T-cell (primary cell): ENCODE measurements at regions not wholly inside any gene's neighbourhood (a gene's known extent, or its start where the extent isn't known, plus 50 kb on each side); places are given as distances from the start of the nearest gene placed in this dataset.

Source experiments
- ATAC-seq, 4 experiments: fragments of 200-7000 bp in 3 of 4; fragments of 150-1000 bp in 1 of 4; cut with Tn5 transposase; replicated peaks in 1 of 4; 1 replicate in 3 of 4; 2 replicates in 1 of 4; pipeline ENCODE4 v1.10.0; 2021; ENCODE audit warnings: moderate library complexity in 3 of 4, mild to moderate bottlenecking in 2 of 4, moderate number of reproducible peaks in 1 of 4
- CTCF ChIA-PET, 2 donors: fragments of 300-600 bp; sonication (Branson Sonifier 250); formaldehyde crosslinking; loops; one replicate each; lab custom pipeline; 2022; ENCODE audit warnings: antibody characterized with exemption in 2 of 2; lab: Charles Lee
- POLR2A ChIA-PET, 2 donors: fragments of 300-600 bp; sonication (Branson Sonifier 250); formaldehyde crosslinking; loops; one replicate each; lab custom pipeline; 2022; ENCODE audit warnings: antibody characterized with exemption in 2 of 2; lab: Charles Lee
- DNase-seq, 35 experiments: peaks; one replicate each; pipeline versions ENCODE4 v3.0.0 to v3.0.0-alpha.2; 2013 to 2023
- H3K27ac ChIP-seq: one replicate; pipeline ENCODE4 v1.5.1; 2013; ENCODE audit warnings: low read length
- H3K27me3 ChIP-seq, 2 experiments: replicated peaks in 1 of 2; 1 replicate in 1 of 2; 2 replicates in 1 of 2; pipeline versions ENCODE4 v1.6.1 to v1.7.0; 2013; ENCODE audit warnings: low read length in 1 of 2, mixed read lengths in 1 of 2; ENCODE audit not compliant: control insufficient read depth in 2 of 2, insufficient read depth in 2 of 2; ENCODE audit errors: extremely low read depth in 1 of 2
- H3K36me3 ChIP-seq, 2 donors: 1 replicate in 1 of 2; 2 replicates in 1 of 2; pipeline versions ENCODE4 v1.6.1 to v1.7.0; 2013; ENCODE audit warnings: low read length in 1 of 2; ENCODE audit not compliant: control insufficient read depth in 2 of 2, insufficient read depth in 1 of 2; ENCODE audit errors: extremely low read depth in 1 of 2
- H3K4me1 ChIP-seq, 2 experiments: 1 replicate in 1 of 2; 2 replicates in 1 of 2; pipeline versions ENCODE4 v1.6.1 to v1.7.0; 2013; ENCODE audit warnings: low read length in 2 of 2, mixed read lengths in 1 of 2; ENCODE audit not compliant: insufficient read depth in 2 of 2, control insufficient read depth in 1 of 2; ENCODE audit errors: extremely low read depth in 1 of 2
- H3K4me3 ChIP-seq, 2 donors: 1 replicate in 1 of 2; 2 replicates in 1 of 2; pipeline versions ENCODE4 v1.5.1 to v1.7.0; 2013; ENCODE audit warnings: mild to moderate bottlenecking in 2 of 2, low read length in 1 of 2, moderate library complexity in 1 of 2; ENCODE audit not compliant: control insufficient read depth in 1 of 2; ENCODE audit errors: extremely low read depth in 1 of 2
- H3K9me3 ChIP-seq: 2 replicates; pipeline ENCODE4 v1.7.0; 2013
- H3K27ac Mint-ChIP-seq, 2 donors: one replicate each; pipeline ENCODE4 v1.8.0; 2020 to 2021; ENCODE audit warnings: mild to moderate bottlenecking in 2 of 2, mixed read lengths in 2 of 2
- H3K27me3 Mint-ChIP-seq, 2 donors: one replicate each; pipeline ENCODE4 v1.8.0; 2021 to 2022; ENCODE audit warnings: mixed read lengths in 2 of 2
- H3K36me3 Mint-ChIP-seq: one replicate; pipeline ENCODE4 v1.8.0; 2021; ENCODE audit warnings: mixed read lengths
- H3K4me1 Mint-ChIP-seq, 3 donors: one replicate each; pipeline ENCODE4 v1.8.0; 2020 to 2022; ENCODE audit warnings: mixed read lengths in 3 of 3, mild to moderate bottlenecking in 1 of 3
- H3K4me3 Mint-ChIP-seq, 3 donors: one replicate each; pipeline ENCODE4 v1.8.0; 2020 to 2022; ENCODE audit warnings: mild to moderate bottlenecking in 3 of 3, mixed read lengths in 3 of 3, moderate library complexity in 3 of 3
- H3K9me3 Mint-ChIP-seq, 3 donors: one replicate each; pipeline ENCODE4 v1.8.0; 2020 to 2022; ENCODE audit warnings: mixed read lengths in 3 of 3
- WGBS: methylation state at CpG from one replicate; pipeline ENCODE4 v1.1.5; 2013; ENCODE audit warnings: missing lambda C conversion rate; ENCODE audit not compliant: insufficient coverage; 5-methylcytosine and 5-hydroxymethylcytosine counted together

GRCh38 chr3:168696051-168696450 is 600.3 kb upstream of the GOLIM4 start:
- WGBS: 92% methylated on average over 2 of the region's 3 CpGs
- Histone ChIP-seq H3K4me1 (no peaks in the 10 kb centered on the region), H3K4me3 (no peak overlapping the region), H3K36me3 (no peaks in the 10 kb centered on the region), H3K9me3 (no peaks in the 10 kb centered on the region), H3K27ac (no peak overlapping the region), H3K27me3 (no peaks in the 10 kb centered on the region)
- no peak for ATAC-seq
- CTCF ChIA-PET: interaction anchor here in 1 of 2 donors (0.6 kb wide), 1 partner anchor 636 kb away, joined by 4 read pairs; no protein-coding TSS in a partner anchor
- peaks cover 0 to 11% (median 4%) of the 10 kb centered on the region in 3 donors for H3K9me3 Mint-ChIP-seq
- H3K36me3 Mint-ChIP-seq: no peaks in the 10 kb centered on the region
- POLR2A ChIA-PET: interaction anchor here in 1 of 2 donors (0.6 kb wide), 1 partner anchor 50 kb away, joined by 3 read pairs; no protein-coding TSS in a partner anchor
- no peak overlapping the region for H3K4me3 Mint-ChIP-seq
- no peaks in the 10 kb centered on the region for H3K27me3 Mint-ChIP-seq
- DNase-seq: no peak
- no peak overlapping the region for H3K27ac Mint-ChIP-seq
- no peaks in the 10 kb centered on the region for H3K4me1 Mint-ChIP-seq

DNA sequence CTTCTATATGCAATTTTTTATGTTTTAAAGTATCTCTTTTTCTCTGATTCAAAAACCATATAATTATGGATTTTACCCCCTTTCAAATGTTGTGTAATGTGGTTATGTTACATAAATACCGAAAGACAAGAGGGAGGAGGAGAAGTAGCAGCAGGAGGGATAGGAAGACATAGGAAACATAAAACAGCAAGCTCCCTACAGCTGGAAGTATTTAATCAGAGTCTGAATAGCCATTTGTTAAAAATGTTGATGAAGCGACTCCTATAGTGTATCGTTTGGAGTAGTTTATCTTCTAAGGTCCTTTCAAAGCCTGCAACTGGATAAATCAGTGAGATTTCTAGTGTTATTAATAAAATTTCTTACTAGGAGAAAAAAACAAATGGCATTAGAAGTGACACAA is 598.1 kb upstream of the GOLIM4 start:
- H3K36me3 ChIP-seq: no peaks in the 10 kb centered on the region
- H3K4me3 ChIP-seq: no peak overlapping the region
- H3K4me1 ChIP-seq: no peaks in the 10 kb centered on the region
- H3K4me3 Mint-ChIP-seq: no peak overlapping the region
- H3K4me1 Mint-ChIP-seq: no peaks in the 10 kb centered on the region
- no peak overlapping the region for H3K27ac ChIP-seq
- no peaks in the 10 kb centered on the region for H3K36me3 Mint-ChIP-seq
- no peaks in the 10 kb centered on the region for H3K9me3 ChIP-seq
- no peaks in the 10 kb centered on the region for H3K27me3 Mint-ChIP-seq
- ChIA-PET POLR2A (no interaction called here), CTCF (no interaction called here)
- H3K9me3 Mint-ChIP-seq: peaks cover 1 to 8% (median 6%) of the 10 kb centered on the region in 3 donors
- H3K27me3 ChIP-seq: no peaks in the 10 kb centered on the region
- WGBS: no CpG with 5 or more reads among the region's 3 CpGs
- DNase-seq: no peak
- ATAC-seq: no peak
- no peak overlapping the region for H3K27ac Mint-ChIP-seq

- H3K9me3 ChIP-seq: no peaks in the 10 kb centered on the region
- H3K36me3 ChIP-seq: no peaks in the 10 kb centered on the region
- no peak for ATAC-seq
- no peaks in the 10 kb centered on the region for H3K4me1 Mint-ChIP-seq
- no peaks in the 10 kb centered on the region for H3K36me3 Mint-ChIP-seq
- no peaks in the 10 kb centered on the region for H3K4me1 ChIP-seq
- no peaks in the 10 kb centered on the region for H3K27me3 Mint-ChIP-seq
- H3K4me3 ChIP-seq: no peak overlapping the region
- CTCF ChIA-PET: no interaction called here
- DNase-seq: no peak
- H3K27me3 ChIP-seq: no peaks in the 10 kb centered on the region
- H3K27ac Mint-ChIP-seq: no peak overlapping the region
- H3K27ac ChIP-seq: no peak overlapping the region
- no CpG with 5 or more reads among the region's 5 CpGs for WGBS
- H3K4me3 Mint-ChIP-seq: no peak overlapping the region
- POLR2A ChIA-PET: no interaction called here
- H3K9me3 Mint-ChIP-seq: peaks cover 0 to 14% (median 6%) of the 10 kb centered on the region in 3 donors
Observed at GRCh38 chr3:168688267-168688666, 592.5 kb upstream of the GOLIM4 start.

DNA sequence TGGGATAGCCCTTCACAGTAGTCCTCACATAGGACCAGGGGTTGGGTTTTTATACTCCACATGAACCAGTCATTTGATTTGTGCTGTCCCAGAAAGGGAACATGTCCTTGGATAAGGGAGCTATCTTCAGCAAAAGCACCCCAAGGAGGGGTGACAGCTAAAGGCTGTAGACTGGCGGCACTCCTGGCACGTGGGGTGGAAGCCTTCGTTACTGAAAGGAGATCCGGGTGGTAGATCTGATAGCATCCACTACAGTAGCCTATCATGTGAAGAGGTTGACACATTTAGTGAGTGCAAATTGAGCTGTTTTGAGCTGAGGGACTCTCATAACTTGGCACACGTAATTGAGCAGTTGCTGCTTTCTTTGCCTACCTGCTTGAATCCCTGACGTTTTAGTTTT is 588.8 kb upstream of the GOLIM4 start:
- Histone ChIP-seq H3K9me3 (no peaks in the 10 kb centered on the region), H3K4me1 (no peaks in the 10 kb centered on the region), H3K4me3 (no peak overlapping the region), H3K27ac (no peak overlapping the region), H3K27me3 (no peaks in the 10 kb centered on the region), H3K36me3 (no peaks in the 10 kb centered on the region)
- Mint-ChIP-seq H3K27me3 (no peaks in the 10 kb centered on the region), H3K27ac (no peak overlapping the region), H3K4me1 (no peaks in the 10 kb centered on the region), H3K9me3 (peaks cover 0 to 6% (median 0%) of the 10 kb centered on the region in 3 donors), H3K4me3 (no peak overlapping the region), H3K36me3 (no peaks in the 10 kb centered on the region)
- ATAC-seq (no peak), DNase-seq (no peak)
- CTCF ChIA-PET: no interaction called here
- WGBS: 86% methylated on average over 2 of the region's 6 CpGs
- POLR2A ChIA-PET: no interaction called here

DNA sequence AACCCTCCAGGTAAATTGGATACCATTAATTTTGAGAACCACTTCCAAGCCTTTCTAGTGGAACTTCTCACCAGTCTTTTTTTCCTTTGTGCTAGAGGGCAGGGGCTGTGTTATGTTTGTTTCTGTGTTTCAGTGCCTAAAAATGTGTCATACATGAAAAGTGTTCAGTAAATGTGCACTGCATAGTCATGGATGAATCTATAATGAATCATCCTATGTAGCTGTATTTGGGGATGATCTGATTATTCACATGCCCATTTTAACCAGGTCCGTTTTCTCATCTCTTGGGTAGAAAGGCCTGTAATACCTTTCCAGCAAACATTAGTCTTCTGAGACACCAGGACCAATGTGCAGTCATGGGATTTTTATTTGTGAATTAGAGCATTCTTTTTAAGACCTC is 583.0 kb upstream of the GOLIM4 start:
- Histone ChIP-seq H3K9me3 (no peaks in the 10 kb centered on the region), H3K4me1 (no peaks in the 10 kb centered on the region), H3K27me3 (no peaks in the 10 kb centered on the region), H3K4me3 (no peak overlapping the region), H3K27ac (no peak overlapping the region), H3K36me3 (no peaks in the 10 kb centered on the region)
- ChIA-PET CTCF (no interaction called here), POLR2A (no interaction called here)
- Mint-ChIP-seq H3K4me3 (no peak overlapping the region), H3K36me3 (no peaks in the 10 kb centered on the region), H3K9me3 (no peaks in the 10 kb centered on the region), H3K4me1 (no peaks in the 10 kb centered on the region), H3K27me3 (no peaks in the 10 kb centered on the region), H3K27ac (no peak overlapping the region)
- no peak for ATAC-seq
- DNase-seq: no peak
- no CpG with 5 or more reads among the region's 1 CpG for WGBS

DNA sequence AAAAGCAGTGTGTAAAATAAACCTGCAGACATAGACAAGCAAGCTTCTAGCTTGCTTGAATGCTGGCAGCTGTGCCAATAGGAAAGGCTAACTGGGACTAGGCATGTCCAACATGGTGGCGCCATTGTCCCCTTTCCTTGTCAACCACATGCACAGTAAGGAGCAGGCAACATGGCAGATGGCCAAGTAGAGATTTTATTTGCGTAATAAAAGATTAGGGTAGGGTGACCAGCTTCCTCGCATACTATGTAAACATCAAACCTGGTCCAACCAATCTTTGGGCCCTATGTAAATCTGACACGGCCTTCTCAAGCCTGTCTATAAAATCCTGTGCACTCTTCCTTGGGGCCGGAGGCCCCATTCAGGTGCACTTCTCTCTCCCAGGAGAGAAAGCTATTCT is 575.4 kb upstream of the GOLIM4 start:
- H3K9me3 Mint-ChIP-seq: no peaks in the 10 kb centered on the region
- Histone ChIP-seq H3K27ac (no peak overlapping the region), H3K36me3 (no peaks in the 10 kb centered on the region), H3K9me3 (no peaks in the 10 kb centered on the region), H3K27me3 (no peaks in the 10 kb centered on the region), H3K4me1 (no peaks in the 10 kb centered on the region), H3K4me3 (no peak overlapping the region)
- DNase-seq (no peak), ATAC-seq (no peak)
- ChIA-PET POLR2A (no interaction called here), CTCF (no interaction called here)
- no peaks in the 10 kb centered on the region for H3K36me3 Mint-ChIP-seq
- H3K27ac Mint-ChIP-seq: no peak overlapping the region
- H3K27me3 Mint-ChIP-seq: no peaks in the 10 kb centered on the region
- no CpG with 5 or more reads among the region's 5 CpGs for WGBS
- H3K4me1 Mint-ChIP-seq: no peaks in the 10 kb centered on the region
- no peak overlapping the region for H3K4me3 Mint-ChIP-seq
